H1 (cell line): ENCODE measurements at regions not wholly inside any gene's neighbourhood (a gene's known extent, or its start where the extent isn't known, plus 50 kb on each side); places are given as distances from the start of the nearest gene placed in this dataset.

Experiments
- CTCF ChIA-PET: fragments of 300-600 bp; sonication (Branson Sonifier 250); formaldehyde crosslinking; loops from one replicate; lab custom pipeline; 2021; ENCODE audit not compliant: partially characterized antibody; lab: Charles Lee
- POLR2A ChIA-PET: fragments of 300-600 bp; sonication (Branson Sonifier 250); formaldehyde crosslinking; loops from one replicate; lab custom pipeline; 2021; ENCODE audit warnings: inconsistent platforms; ENCODE audit not compliant: partially characterized antibody; lab: Charles Lee
- DNase-seq, 2 experiments: peaks; one replicate each; pipeline versions ENCODE4 v3.0.0 to v3.0.0-alpha.2; 2010 to 2022; ENCODE audit warnings: low spot score in 2 of 2, low read depth in 1 of 2, mixed read lengths in 1 of 2
- FAIRE-seq: peaks from 2 replicates; lab custom pipeline; 2011; peaks lifted over from hg19 to GRCh38; lab: Jason Lieb, UNC
- H2AFZ ChIP-seq: 2 replicates; pipeline ENCODE4 v1.8.1; 2012; ENCODE audit warnings: low read length, inconsistent platforms
- H2AK5ac ChIP-seq: 2 replicates; pipeline ENCODE4 v1.6.1; 2013; ENCODE audit warnings: low read depth, low read length
- H2BK120ac ChIP-seq: replicated peaks from 2 replicates; pipeline ENCODE3; 2013; ENCODE audit warnings: low read depth, low read length, inconsistent platforms
- H2BK12ac ChIP-seq: 2 replicates; pipeline ENCODE4 v1.6.1; 2013; ENCODE audit warnings: low read depth, low read length
- H2BK15ac ChIP-seq: 2 replicates; pipeline ENCODE4 v1.6.1; 2013; ENCODE audit warnings: low read length
- H2BK20ac ChIP-seq: 2 replicates; pipeline ENCODE4 v1.6.1; 2013; ENCODE audit warnings: low read length
- H2BK5ac ChIP-seq: 2 replicates; pipeline ENCODE4 v1.6.1; 2013; ENCODE audit warnings: low read depth, low read length
- H3K14ac ChIP-seq: 2 replicates; pipeline ENCODE4 v1.6.1; 2013; ENCODE audit warnings: inconsistent platforms; ENCODE audit not compliant: insufficient read length
- H3K18ac ChIP-seq: 2 replicates; pipeline ENCODE4 v1.6.1; 2013; ENCODE audit warnings: low read length; ENCODE audit errors: extremely low read depth
- H3K23ac ChIP-seq: 2 replicates; pipeline ENCODE4 v1.6.1; 2013; ENCODE audit warnings: inconsistent platforms; ENCODE audit not compliant: insufficient read length
- H3K23me2 ChIP-seq: 2 replicates; pipeline ENCODE4 v1.6.1; 2013; ENCODE audit warnings: low read depth, low read length
- H3K27ac ChIP-seq: 2 replicates; pipeline ENCODE4 v1.6.1; 2011; ENCODE audit warnings: low read depth, low read length, inconsistent platforms
- H3K27me3 ChIP-seq, 4 experiments: replicated peaks in 1 of 4; 1 replicate in 1 of 4; 2 replicates in 3 of 4; pipeline versions ENCODE4 v1.6.1 to v1.8.1; 2011 to 2013; ENCODE audit warnings: low read length in 3 of 4, mild to moderate bottlenecking in 3 of 4, inconsistent platforms in 2 of 4, mixed read lengths in 2 of 4, moderate library complexity in 1 of 4; ENCODE audit not compliant: control insufficient read depth in 3 of 4, insufficient read depth in 3 of 4; ENCODE audit errors: extremely low read depth in 1 of 4
- H3K36me3 ChIP-seq, 4 experiments: 2 replicates each; pipeline versions ENCODE4 v1.6.1 to v1.8.1; 2011 to 2013; ENCODE audit warnings: mild to moderate bottlenecking in 4 of 4, low read length in 3 of 4, moderate library complexity in 2 of 4, control low read depth in 1 of 4, inconsistent platforms in 1 of 4; ENCODE audit not compliant: insufficient read depth in 4 of 4, control insufficient read depth in 2 of 4
- H3K4ac ChIP-seq: replicated peaks from 2 replicates; pipeline ENCODE3; 2013; ENCODE audit warnings: low read length, low read depth, mixed read lengths, inconsistent platforms; ENCODE audit not compliant: insufficient read length
- H3K4me1 ChIP-seq, 4 experiments: replicated peaks in 1 of 4; 1 replicate in 1 of 4; 2 replicates in 3 of 4; pipeline versions ENCODE4 v1.6.1 to v1.8.1; 2011 to 2013; ENCODE audit warnings: low read length in 3 of 4, inconsistent platforms in 2 of 4, mixed read lengths in 1 of 4; ENCODE audit not compliant: insufficient read depth in 4 of 4, control insufficient read depth in 3 of 4
- H3K4me2 ChIP-seq, 2 experiments: 2 replicates each; pipeline versions ENCODE4 v1.6.1 to v1.8.1; 2011 to 2013; ENCODE audit warnings: low read depth in 2 of 2, low read length in 2 of 2, control low read depth in 1 of 2, inconsistent platforms in 1 of 2, mild to moderate bottlenecking in 1 of 2; ENCODE audit not compliant: insufficient read depth in 1 of 2
- H3K4me3 ChIP-seq, 4 experiments: fragments of 200-600, 300-600 bp in 1 of 4; sonication (generic), shearing (Covaris generic), sonication (Bioruptor Twin) in 1 of 4; 2 replicates each; pipeline versions ENCODE4 v1.5.1 to v1.8.1; 2011 to 2016; ENCODE audit warnings: low read length in 4 of 4, low read depth in 3 of 4, control low read depth in 2 of 4, inconsistent platforms in 2 of 4, mild to moderate bottlenecking in 2 of 4, mixed read lengths in 1 of 4, moderate library complexity in 1 of 4; ENCODE audit not compliant: insufficient read depth in 2 of 4; ENCODE audit errors: extremely low read depth in 1 of 4
- H3K56ac ChIP-seq: replicated peaks from 2 replicates; pipeline ENCODE3; 2013; ENCODE audit warnings: low read depth, mild to moderate bottlenecking, mixed read lengths, low read length, inconsistent platforms; ENCODE audit not compliant: insufficient read length
- H3K79me1 ChIP-seq: 2 replicates; pipeline ENCODE4 v1.6.1; 2013; ENCODE audit warnings: low read depth, low read length, control low read depth
- H3K79me2 ChIP-seq, 2 experiments: 2 replicates each; pipeline versions ENCODE4 v1.6.1 to v1.8.1; 2012 to 2013; ENCODE audit warnings: low read length in 2 of 2, mild to moderate bottlenecking in 2 of 2, inconsistent platforms in 1 of 2; ENCODE audit not compliant: insufficient read depth in 2 of 2, control insufficient read depth in 1 of 2
- H3K9ac ChIP-seq, 4 experiments: replicated peaks in 1 of 4; 1 replicate in 1 of 4; 2 replicates in 3 of 4; pipeline versions ENCODE4 v1.6.1 to v1.8.1; 2011 to 2013; ENCODE audit warnings: low read depth in 3 of 4, low read length in 3 of 4, control low read depth in 2 of 4, mild to moderate bottlenecking in 2 of 4, moderate library complexity in 2 of 4, inconsistent platforms in 1 of 4; ENCODE audit errors: extremely low read depth in 1 of 4
- H3K9me3 ChIP-seq, 2 experiments: 2 replicates each; pipeline versions ENCODE4 v1.6.1 to v1.8.1; 2012 to 2013; ENCODE audit warnings: mild to moderate bottlenecking in 2 of 2, moderate library complexity in 2 of 2, control low read depth in 1 of 2, inconsistent platforms in 1 of 2, low read depth in 1 of 2, low read length in 1 of 2, mixed read lengths in 1 of 2; ENCODE audit not compliant: insufficient read depth in 2 of 2
- H4K20me1 ChIP-seq, 2 experiments: replicated peaks in 1 of 2; 2 replicates each; pipeline versions ENCODE3 to v1.8.1; 2011 to 2013; ENCODE audit warnings: inconsistent platforms in 2 of 2, low read length in 2 of 2, mild to moderate bottlenecking in 1 of 2; ENCODE audit not compliant: insufficient read depth in 2 of 2, control insufficient read depth in 1 of 2
- H4K5ac ChIP-seq: 2 replicates; pipeline ENCODE4 v1.6.1; 2013; ENCODE audit warnings: low read length, low read depth, mixed read lengths, inconsistent platforms; ENCODE audit not compliant: insufficient read length
- H4K8ac ChIP-seq: 2 replicates; pipeline ENCODE4 v1.8.0; 2013; ENCODE audit warnings: mild to moderate bottlenecking, moderate library complexity, low read length, inconsistent platforms; ENCODE audit not compliant: insufficient read depth; ENCODE audit errors: extremely low read depth
- H4K91ac ChIP-seq: replicated peaks from 2 replicates; pipeline ENCODE3; 2013; ENCODE audit warnings: low read length, mixed read lengths, inconsistent platforms; ENCODE audit not compliant: insufficient read length
- ATF2 ChIP-seq: IDR thresholded peaks from 2 replicates; pipeline ENCODE4 v1.6.1; 2012; ENCODE audit warnings: low read length, inconsistent platforms
- HDAC2 ChIP-seq, 2 experiments: fragments of 300-600 bp in 1 of 2; sonication (generic) in 1 of 2; IDR thresholded peaks; 2 replicates each; pipeline ENCODE4 v1.6.1; 2011 to 2012; ENCODE audit warnings: low read depth in 2 of 2, low read length in 2 of 2, mild to moderate bottlenecking in 2 of 2, moderate library complexity in 2 of 2, borderline replicate concordance in 1 of 2, inconsistent platforms in 1 of 2
- KDM1A ChIP-seq: fragments of 200-600, 300-600 bp; sonication (generic); IDR thresholded peaks from 2 replicates; pipeline ENCODE4 v1.7.1; 2016; ENCODE audit warnings: mild to moderate bottlenecking, low read length, borderline replicate concordance
- KDM5A ChIP-seq: fragments of 200-600 bp; IDR thresholded peaks from 2 replicates; pipeline ENCODE4 v1.7.1; 2012; ENCODE audit warnings: mild to moderate bottlenecking, low read length, inconsistent platforms, mixed read lengths
- POU5F1 ChIP-seq: IDR thresholded peaks from 2 replicates; pipeline ENCODE4 v1.6.1; 2011; ENCODE audit warnings: low read depth, mild to moderate bottlenecking, low read length, moderate library complexity
- RNF2 ChIP-seq: fragments of 200-900, 300-1000 bp; sonication (generic); IDR thresholded peaks from 2 replicates; pipeline ENCODE4 v1.7.1; 2016; ENCODE audit warnings: borderline replicate concordance, low read depth, mild to moderate bottlenecking, antibody characterized with exemption, low read length; ENCODE audit not compliant: poor library complexity, severe bottlenecking; ENCODE audit errors: missing control alignments
- TEAD4 ChIP-seq: IDR thresholded peaks from 2 replicates; pipeline ENCODE4 v1.6.1; 2012; ENCODE audit warnings: low read depth, low read length, inconsistent platforms, mixed read lengths
- USF2 ChIP-seq: IDR thresholded peaks from 2 replicates; pipeline ENCODE4 v1.6.1; 2011; ENCODE audit warnings: low read length, improper control_type of control experiment

GRCh38 chr5:121640298-121640697, 211.4 kb upstream of the FTMT start (continued):
- TF ChIP-seq TEAD4, result no peak

GRCh38 chr5:121658221-121658620, 193.5 kb upstream of the FTMT start:
- no peak overlapping the region for H3K4ac ChIP-seq
- no peaks in the 10 kb centered on the region for H3K9me3 ChIP-seq
- no peaks in the 10 kb centered on the region for H3K27me3 ChIP-seq
- no peaks in the 10 kb centered on the region for H4K20me1 ChIP-seq
- H4K8ac ChIP-seq, result no peak overlapping the region
- H2BK20ac ChIP-seq, result no peak overlapping the region
- CTCF ChIA-PET, result no interaction called here
- no peak overlapping the region for H3K9ac ChIP-seq
- H3K4me2 ChIP-seq, result no peak overlapping the region
- H3K18ac ChIP-seq, result no peak overlapping the region
- H3K4me1 ChIP-seq, result no peaks in the 10 kb centered on the region
- FAIRE-seq (no peak), DNase-seq (no peak)
- no peak overlapping the region for H3K23ac ChIP-seq
- H3K79me2 ChIP-seq, result no peaks in the 10 kb centered on the region
- H2BK15ac ChIP-seq, result no peak overlapping the region
- H2AFZ ChIP-seq, result no peak overlapping the region
- no peak overlapping the region for H2BK120ac ChIP-seq
- POLR2A ChIA-PET, result no interaction called here
- no peak overlapping the region for H3K27ac ChIP-seq
- no peaks in the 10 kb centered on the region for H3K79me1 ChIP-seq
- no peak overlapping the region for H2BK12ac ChIP-seq
- no peak overlapping the region for H2AK5ac ChIP-seq
- no peak overlapping the region for H3K4me3 ChIP-seq
- H3K36me3 ChIP-seq, result no peaks in the 10 kb centered on the region
- no peak overlapping the region for H4K5ac ChIP-seq
- no peak overlapping the region for H3K56ac ChIP-seq
- H2BK5ac ChIP-seq, result no peak overlapping the region
- no peak overlapping the region for H4K91ac ChIP-seq
- H3K14ac ChIP-seq, result no peak overlapping the region
- no peaks in the 10 kb centered on the region for H3K23me2 ChIP-seq
- TF ChIP-seq KDM5A (no peak), POU5F1 (no peak), HDAC2 (IDR thresholded peaks at IDR 0.05; ENCODE audit: borderline replicate concordance in 1 of 2, low read depth in 2 of 2, low read length in 2 of 2) (no peak), KDM1A (no peak), USF2 (no peak), ATF2 (no peak), RNF2 (no peak)
